Endodermal cell (in vitro differentiated cells): ENCODE measurements at regions not wholly inside any gene's neighbourhood (a gene's known extent, or its start where the extent isn't known, plus 50 kb on each side); places are given as distances from the start of the nearest gene placed in this dataset.

Experiments
- DNase-seq: peaks from one replicate; pipeline ENCODE4 v3.0.0-alpha.2; 2017
- H3K27ac ChIP-seq: 2 replicates; pipeline ENCODE4 v1.5.1; 2013; ENCODE audit warnings: mild to moderate bottlenecking, low read depth, low read length, moderate library complexity
- H3K27me3 ChIP-seq: 2 replicates; pipeline ENCODE4 v1.6.1; 2013; ENCODE audit warnings: mild to moderate bottlenecking, low read length, moderate library complexity; ENCODE audit not compliant: insufficient read depth, control insufficient read depth, poor library complexity, severe bottlenecking
- H3K36me3 ChIP-seq: 2 replicates; pipeline ENCODE4 v1.7.0; 2013; ENCODE audit warnings: mild to moderate bottlenecking, low read length, moderate library complexity; ENCODE audit not compliant: control insufficient read depth, insufficient read depth
- H3K4me1 ChIP-seq: one replicate; pipeline ENCODE4 v1.7.0; 2013; ENCODE audit warnings: low read length; ENCODE audit not compliant: control insufficient read depth, insufficient read depth
- H3K4me3 ChIP-seq: 2 replicates; pipeline ENCODE4 v1.5.1; 2013; ENCODE audit warnings: mild to moderate bottlenecking, low read length, moderate library complexity
- H3K9ac ChIP-seq: 2 replicates; pipeline ENCODE4 v1.6.1; 2013; ENCODE audit warnings: mild to moderate bottlenecking, low read length, moderate library complexity; ENCODE audit not compliant: poor library complexity, severe bottlenecking; ENCODE audit errors: extremely low read depth
- H3K9me3 ChIP-seq: 2 replicates; pipeline ENCODE4 v1.6.1; 2013; ENCODE audit warnings: mild to moderate bottlenecking, low read length, moderate library complexity; ENCODE audit not compliant: control insufficient read depth
- H3K27ac Mint-ChIP-seq: 2 replicates; pipeline ENCODE4 v1.8.0; 2020; ENCODE audit warnings: mixed read lengths
- H3K27me3 Mint-ChIP-seq: 2 replicates; pipeline ENCODE4 v1.8.0; 2021; ENCODE audit warnings: mild to moderate bottlenecking, mixed read lengths; ENCODE audit not compliant: insufficient read depth
- H3K36me3 Mint-ChIP-seq: 2 replicates; pipeline ENCODE4 v1.8.0; 2020; ENCODE audit warnings: low read depth, mixed read lengths
- H3K4me1 Mint-ChIP-seq: 2 replicates; pipeline ENCODE4 v1.8.0; 2020; ENCODE audit warnings: mixed read lengths
- H3K4me3 Mint-ChIP-seq: 2 replicates; pipeline ENCODE4 v1.8.0; 2020; ENCODE audit warnings: mild to moderate bottlenecking, moderate library complexity, mixed read lengths
- H3K9me3 Mint-ChIP-seq: 2 replicates; pipeline ENCODE4 v1.8.0; 2020; ENCODE audit warnings: mild to moderate bottlenecking, mixed read lengths
- WGBS, 2 experiments: methylation state at CpG; one replicate each; pipeline versions ENCODE4 v1.1.5 to v1.1.7; 2013; ENCODE audit warnings: missing lambda C conversion rate in 2 of 2, mixed read lengths in 1 of 2; ENCODE audit not compliant: insufficient coverage in 1 of 2, insufficient read length in 1 of 2; 5-methylcytosine and 5-hydroxymethylcytosine counted together
- TF ChIP-seq, protein P1 (sequence below): fragments of 200-600 bp; sonication (generic); conservative IDR thresholded peaks from 2 replicates; pipeline ENCODE4 v1.5.0; 2021; ENCODE audit warnings: antibody characterized with exemption, mild to moderate bottlenecking

DNA sequence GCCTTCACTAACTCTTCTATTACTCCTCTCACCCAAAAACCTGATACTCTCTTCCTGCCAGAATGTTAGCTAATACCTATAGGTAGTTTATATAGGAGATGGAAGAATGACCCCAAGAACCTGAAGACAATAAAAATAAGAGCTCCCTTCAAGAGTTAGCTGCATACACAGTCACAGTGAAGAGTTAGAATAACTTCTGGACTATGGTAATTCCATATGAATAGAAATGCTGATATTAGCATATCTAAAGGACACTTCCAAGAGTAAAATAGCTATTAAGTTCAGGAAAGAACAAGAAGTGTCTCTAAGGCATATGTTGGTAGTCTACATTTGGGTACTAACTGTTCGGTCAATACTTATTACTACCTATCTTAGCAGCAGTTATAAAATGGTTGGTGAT, 134.2 kb downstream of the VGLL3 start:
- no peaks in the 10 kb centered on the region for H3K9me3 Mint-ChIP-seq

GRCh38 chr3:86849991-86850390, 141.0 kb downstream of the VGLL3 start:
- no peaks in the 10 kb centered on the region for H3K4me1 Mint-ChIP-seq
- no peak overlapping the region for H3K4me3 Mint-ChIP-seq
- no peak overlapping the region for H3K27ac Mint-ChIP-seq
- DNase-seq = no peak
- H3K27me3 Mint-ChIP-seq = no peaks in the 10 kb centered on the region
- no peaks in the 10 kb centered on the region for H3K36me3 ChIP-seq
- TF ChIP-seq, protein P1, sequence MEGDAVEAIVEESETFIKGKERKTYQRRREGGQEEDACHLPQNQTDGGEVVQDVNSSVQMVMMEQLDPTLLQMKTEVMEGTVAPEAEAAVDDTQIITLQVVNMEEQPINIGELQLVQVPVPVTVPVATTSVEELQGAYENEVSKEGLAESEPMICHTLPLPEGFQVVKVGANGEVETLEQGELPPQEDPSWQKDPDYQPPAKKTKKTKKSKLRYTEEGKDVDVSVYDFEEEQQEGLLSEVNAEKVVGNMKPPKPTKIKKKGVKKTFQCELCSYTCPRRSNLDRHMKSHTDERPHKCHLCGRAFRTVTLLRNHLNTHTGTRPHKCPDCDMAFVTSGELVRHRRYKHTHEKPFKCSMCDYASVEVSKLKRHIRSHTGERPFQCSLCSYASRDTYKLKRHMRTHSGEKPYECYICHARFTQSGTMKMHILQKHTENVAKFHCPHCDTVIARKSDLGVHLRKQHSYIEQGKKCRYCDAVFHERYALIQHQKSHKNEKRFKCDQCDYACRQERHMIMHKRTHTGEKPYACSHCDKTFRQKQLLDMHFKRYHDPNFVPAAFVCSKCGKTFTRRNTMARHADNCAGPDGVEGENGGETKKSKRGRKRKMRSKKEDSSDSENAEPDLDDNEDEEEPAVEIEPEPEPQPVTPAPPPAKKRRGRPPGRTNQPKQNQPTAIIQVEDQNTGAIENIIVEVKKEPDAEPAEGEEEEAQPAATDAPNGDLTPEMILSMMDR = no peak
- H3K27ac ChIP-seq = no peak overlapping the region
- WGBS, 2 experiments = 88% methylated on average over 1 of the region's 1 CpG; no CpG with 5 or more reads in 1 of the 2 experiments
- no peaks in the 10 kb centered on the region for H3K36me3 Mint-ChIP-seq
- H3K9ac ChIP-seq = no peak overlapping the region
- no peaks in the 10 kb centered on the region for H3K9me3 ChIP-seq
- no peaks in the 10 kb centered on the region for H3K27me3 ChIP-seq
- H3K4me3 ChIP-seq = no peak overlapping the region
- no peaks in the 10 kb centered on the region for H3K9me3 Mint-ChIP-seq
- no peaks in the 10 kb centered on the region for H3K4me1 ChIP-seq

More for the DNA sequence above, 134.2 kb downstream of the VGLL3 start:
- no peaks in the 10 kb centered on the region for H3K4me1 Mint-ChIP-seq
- H3K27me3 ChIP-seq = no peaks in the 10 kb centered on the region
- TF ChIP-seq, protein P1 = no peak
- no peaks in the 10 kb centered on the region for H3K27me3 Mint-ChIP-seq
- H3K9ac ChIP-seq = no peak overlapping the region
- no peaks in the 10 kb centered on the region for H3K9me3 ChIP-seq
- H3K4me3 ChIP-seq = no peak overlapping the region
- no peaks in the 10 kb centered on the region for H3K4me1 ChIP-seq
- H3K27ac Mint-ChIP-seq = no peak overlapping the region
- H3K27ac ChIP-seq = no peak overlapping the region
- H3K36me3 Mint-ChIP-seq = no peaks in the 10 kb centered on the region
- no peaks in the 10 kb centered on the region for H3K36me3 ChIP-seq
- no peak overlapping the region for H3K4me3 Mint-ChIP-seq
- no CpG with 5 or more reads among the region's 1 CpG for WGBS, 2 experiments
- no peak for DNase-seq

DNA sequence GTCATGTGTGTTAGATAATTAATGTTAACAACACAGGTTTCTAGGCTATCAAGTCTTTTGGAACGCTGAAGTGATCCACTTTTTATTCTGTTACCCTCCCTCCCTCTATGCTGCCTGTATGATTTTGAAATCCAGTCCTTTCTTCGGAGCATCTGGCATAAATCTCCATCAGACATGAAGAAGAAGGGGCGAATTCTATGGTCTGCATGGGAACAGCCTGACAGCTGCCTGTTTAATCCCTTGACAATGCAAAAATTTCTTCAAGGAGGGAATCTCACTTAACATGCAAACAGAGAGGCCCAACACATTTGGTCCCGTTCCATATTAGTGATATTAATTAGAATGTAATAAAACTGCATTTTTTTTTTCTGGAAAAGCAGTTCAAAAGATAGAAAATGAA, 145.2 kb downstream of the VGLL3 start:
- Mint-ChIP-seq H3K4me1 (no peaks in the 10 kb centered on the region), H3K4me3 (no peak overlapping the region), H3K27ac (no peak overlapping the region), H3K9me3 (no peaks in the 10 kb centered on the region), H3K36me3 (no peaks in the 10 kb centered on the region), H3K27me3 (no peaks in the 10 kb centered on the region)
- Histone ChIP-seq H3K27ac (no peak overlapping the region), H3K4me3 (no peak overlapping the region), H3K9me3 (no peaks in the 10 kb centered on the region), H3K27me3 (no peaks in the 10 kb centered on the region), H3K36me3 (no peaks in the 10 kb centered on the region), H3K4me1 (no peaks in the 10 kb centered on the region), H3K9ac (no peak overlapping the region)
- WGBS, 2 experiments = 82 to 91% methylated on average over 3 to 4 of the region's 4 CpGs
- TF ChIP-seq, protein P1 = no peak
- DNase-seq = no peak
